H1 (cell line): ENCODE measurements at regions not wholly inside any gene's neighbourhood (a gene's known extent, or its start where the extent isn't known, plus 50 kb on each side); places are given as distances from the start of the nearest gene placed in this dataset.

ENCODE experiments used
- BCL11A ChIP-seq, 2 experiments: IDR thresholded peaks; one replicate each; pipeline ENCODE4 v1.6.1; 2011; ENCODE audit warnings: low read depth in 2 of 2, low read length in 2 of 2, mild to moderate bottlenecking in 2 of 2
- CBX5 ChIP-seq: fragments of 300-800, 300-1000 bp; sonication (generic); IDR thresholded peaks from 2 replicates; pipeline ENCODE4 v1.7.1; 2016; ENCODE audit warnings: antibody characterized with exemption, low read length, low read depth
- CREB1 ChIP-seq: IDR thresholded peaks from 2 replicates; pipeline ENCODE4 v1.6.1; 2012; ENCODE audit warnings: inconsistent platforms
- GABPA ChIP-seq: IDR thresholded peaks from 2 replicates; pipeline ENCODE4 v1.6.1; 2011; ENCODE audit warnings: mild to moderate bottlenecking, low read length, moderate library complexity, borderline replicate concordance; ENCODE audit not compliant: insufficient read depth
- HDAC6 ChIP-seq: IDR thresholded peaks from one replicate; pipeline ENCODE4 v1.7.1; 2012; ENCODE audit warnings: low read depth, mild to moderate bottlenecking, inconsistent platforms, low read length, moderate library complexity

GRCh38 chr17:53141731-53142130 is 681.0 kb upstream of the KIF2B start (continued):
- TF ChIP-seq GABPA: no peak
- TF ChIP-seq CREB1: no peak
- no peak for TF ChIP-seq HDAC6
- no peak for TF ChIP-seq CBX5
- no peak for TF ChIP-seq BCL11A (IDR thresholded peaks at IDR 0.05; ENCODE audit: low read depth in 2 of 2, low read length in 2 of 2)
